GM21786 (cell line): ENCODE measurements at regions not wholly inside any gene's neighbourhood (a gene's known extent, or its start where the extent isn't known, plus 50 kb on each side); places are given as distances from the start of the nearest gene placed in this dataset.
"Not testable (repeated sequence)": the region's sequence is repeated elsewhere in the genome, so short reads cannot be mapped to it uniquely, and the experiment has no call there.

ENCODE experiments used
- ATAC-seq: cut with Tn5 transposase; IDR thresholded peaks from one replicate; pipeline ENCODE4 v1.9.1; 2021; ENCODE audit not compliant: unreplicated experiment

DNA sequence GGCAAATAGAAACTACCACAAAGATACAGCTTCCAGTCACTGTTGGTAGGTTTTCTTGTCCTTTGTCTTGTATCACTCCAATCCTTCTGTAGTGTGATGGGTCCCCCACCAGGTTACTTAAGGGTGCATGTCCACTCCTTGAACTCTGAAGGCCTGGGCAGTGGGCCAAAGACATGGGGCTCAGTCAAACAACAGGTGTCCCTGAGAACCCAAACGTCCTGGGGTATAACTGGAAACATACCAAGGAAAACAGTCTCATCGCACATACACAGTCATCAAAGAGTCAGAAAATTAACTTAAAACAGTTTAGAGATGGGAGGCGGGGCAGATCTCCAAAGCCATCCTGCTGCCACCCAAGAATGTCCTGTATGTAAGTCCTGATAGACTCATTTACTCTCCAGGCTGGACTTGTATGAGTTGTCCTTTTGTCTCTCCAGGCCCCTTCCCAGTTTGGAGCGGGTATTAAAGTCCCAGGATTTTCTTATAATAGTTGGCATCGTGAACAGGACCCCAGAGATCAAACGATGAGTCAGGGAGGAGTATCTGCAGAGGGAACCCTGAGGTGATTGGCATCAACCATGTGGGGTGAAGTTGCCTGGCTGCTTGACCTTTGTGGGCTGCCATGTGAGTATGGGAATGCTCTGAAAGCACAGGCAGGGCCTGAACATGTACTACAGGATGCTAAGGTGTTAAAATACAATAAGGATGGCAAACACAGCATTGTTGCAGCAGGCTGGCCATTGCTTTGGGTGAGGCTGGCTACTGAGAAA lies 613.2 kb upstream of the KLF12 start:
- ATAC-seq, result no peak

DNA sequence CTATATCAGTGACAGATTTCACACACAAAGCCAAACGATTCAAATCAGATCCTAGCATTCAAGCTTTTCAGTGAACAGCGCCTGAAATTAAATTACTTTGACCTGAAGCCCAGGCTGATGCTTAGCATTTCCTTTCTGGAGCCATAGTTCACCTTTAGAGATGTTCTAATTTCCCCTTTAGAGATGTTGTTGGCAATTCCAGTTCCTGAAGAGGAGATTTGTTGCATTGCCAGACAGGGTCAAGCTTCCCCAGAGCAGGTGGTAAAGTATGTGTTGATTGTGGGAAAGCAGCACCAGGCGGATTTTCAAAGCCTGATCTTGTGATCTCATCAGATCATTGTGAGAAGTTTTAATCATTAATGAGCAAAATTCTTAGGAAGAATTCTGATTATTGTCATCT lies 609.8 kb upstream of the KLF12 start:
- ATAC-seq, result no peak

DNA sequence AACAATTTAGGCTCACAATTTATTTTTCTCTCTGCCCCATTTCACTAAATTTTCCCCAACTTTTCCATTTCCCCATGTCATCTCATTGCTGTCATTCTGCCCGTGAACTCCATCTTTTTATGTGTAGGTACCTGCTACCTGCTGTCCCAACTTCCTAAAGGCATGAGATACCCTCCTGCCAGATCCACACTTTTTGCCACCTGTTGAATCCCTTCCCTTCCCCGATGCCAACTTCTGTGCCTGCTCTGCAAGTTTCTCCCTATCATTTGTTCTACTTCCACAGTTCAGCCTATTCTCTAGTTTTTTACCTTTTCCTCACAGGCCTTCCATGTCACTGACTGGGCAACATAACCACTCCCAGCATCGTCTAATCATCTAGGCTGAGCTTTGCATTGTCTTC lies 607.5 kb upstream of the KLF12 start:
- ATAC-seq, result no peak

DNA sequence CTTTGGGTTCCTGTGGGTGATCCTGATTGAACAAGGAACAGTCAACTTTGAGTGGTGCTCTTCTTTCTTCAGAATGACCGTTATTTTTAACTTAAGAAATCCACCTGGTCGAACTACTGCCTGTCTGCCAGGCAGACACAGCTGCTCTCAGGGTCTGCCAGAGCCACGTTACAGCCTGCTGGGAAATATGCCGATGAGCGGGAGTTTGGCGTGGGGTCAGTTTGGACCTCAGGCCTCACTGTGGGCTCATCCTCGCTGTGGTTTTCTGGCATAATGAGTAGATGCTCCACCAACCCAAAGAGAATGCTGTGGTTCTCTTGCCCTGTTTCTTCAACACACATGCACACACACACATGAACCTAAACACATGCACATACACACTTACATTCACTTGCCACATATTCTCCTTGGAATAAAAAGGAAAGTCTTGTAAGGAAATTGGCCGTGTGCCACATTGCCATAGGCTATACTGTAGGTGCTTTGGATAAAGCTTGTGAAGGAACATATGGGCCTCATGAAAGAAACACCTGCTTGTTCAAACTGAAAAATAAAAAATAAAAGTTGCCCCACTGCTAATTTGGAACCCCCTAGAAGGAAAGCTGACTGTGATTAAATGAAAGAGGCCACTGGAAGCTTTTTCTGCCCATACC lies 598.7 kb upstream of the KLF12 start:
- ATAC-seq, result no peak

DNA sequence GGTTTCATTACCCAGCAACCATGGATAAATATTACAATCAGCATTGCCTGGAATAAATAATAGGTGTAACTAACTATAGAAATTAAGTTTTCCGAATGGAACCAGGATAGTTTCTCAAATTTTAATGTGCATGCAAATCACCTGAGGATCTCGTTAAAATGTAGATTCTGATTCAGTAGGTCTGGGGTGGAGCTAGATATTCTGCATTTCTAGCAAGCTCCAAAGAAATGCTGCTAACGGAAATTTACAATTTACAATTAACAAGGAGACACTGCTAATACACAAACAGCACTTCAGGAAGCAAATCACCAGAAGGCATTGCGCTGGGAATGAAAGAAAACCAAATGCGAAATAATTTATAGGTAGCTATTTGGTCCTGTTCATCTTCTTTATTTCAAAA lies 597.5 kb upstream of the KLF12 start:
- no peak for ATAC-seq

DNA sequence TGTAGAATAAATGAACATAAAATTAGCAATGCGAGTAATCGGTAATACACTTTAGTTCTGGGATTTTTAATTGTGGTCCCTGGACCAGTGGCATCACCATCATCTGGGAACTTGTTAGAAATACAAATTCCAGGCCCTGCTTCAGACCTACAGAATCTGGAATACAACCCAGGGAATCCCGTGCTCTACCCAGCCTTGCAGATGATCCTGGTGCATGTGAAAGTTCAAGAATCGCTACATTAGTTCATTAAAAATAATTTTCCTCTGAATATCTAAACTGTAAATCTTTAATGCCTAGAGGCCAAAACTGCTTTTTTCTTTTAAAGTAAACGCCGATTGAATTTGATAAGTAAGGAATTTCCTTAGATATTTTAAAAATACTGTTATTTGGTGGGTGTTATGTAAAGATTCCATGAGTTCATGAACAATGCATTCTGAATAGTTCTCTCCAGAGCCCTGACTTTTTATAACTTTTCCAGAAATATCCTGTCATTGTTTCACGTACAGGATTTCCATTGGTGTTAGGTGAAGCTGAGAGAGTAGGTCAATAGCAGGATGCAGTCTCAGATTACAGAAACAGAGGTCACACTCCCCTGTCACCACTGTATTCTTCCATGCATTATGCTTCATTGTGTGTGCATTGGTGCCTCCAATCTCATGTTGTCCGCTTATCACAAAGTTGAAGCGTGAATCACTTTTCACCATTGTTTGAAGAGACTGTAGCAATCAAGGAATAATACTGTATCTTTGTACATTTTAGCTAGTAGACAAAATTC lies 596.5 kb upstream of the KLF12 start:
- no peak for ATAC-seq

DNA sequence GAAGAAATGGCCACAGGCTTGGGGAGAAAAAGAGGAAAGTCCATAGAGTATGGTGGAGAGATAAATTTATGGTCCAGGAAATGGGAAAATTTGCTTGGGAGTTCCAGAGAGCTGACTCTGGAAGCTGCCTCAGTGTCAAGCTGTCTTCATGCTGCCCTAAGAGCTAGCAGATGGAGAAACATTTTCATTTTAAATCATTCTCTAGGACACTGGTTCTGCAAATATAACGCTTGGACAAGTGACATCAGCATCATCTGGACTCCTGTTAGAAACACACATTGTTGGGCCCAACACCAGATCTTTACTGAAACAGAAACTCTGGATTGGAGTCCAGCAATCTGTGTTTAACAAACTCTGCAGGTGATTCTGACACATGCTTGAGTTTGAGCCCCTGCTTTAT lies 592.0 kb upstream of the KLF12 start:
- ATAC-seq, result no peak

DNA sequence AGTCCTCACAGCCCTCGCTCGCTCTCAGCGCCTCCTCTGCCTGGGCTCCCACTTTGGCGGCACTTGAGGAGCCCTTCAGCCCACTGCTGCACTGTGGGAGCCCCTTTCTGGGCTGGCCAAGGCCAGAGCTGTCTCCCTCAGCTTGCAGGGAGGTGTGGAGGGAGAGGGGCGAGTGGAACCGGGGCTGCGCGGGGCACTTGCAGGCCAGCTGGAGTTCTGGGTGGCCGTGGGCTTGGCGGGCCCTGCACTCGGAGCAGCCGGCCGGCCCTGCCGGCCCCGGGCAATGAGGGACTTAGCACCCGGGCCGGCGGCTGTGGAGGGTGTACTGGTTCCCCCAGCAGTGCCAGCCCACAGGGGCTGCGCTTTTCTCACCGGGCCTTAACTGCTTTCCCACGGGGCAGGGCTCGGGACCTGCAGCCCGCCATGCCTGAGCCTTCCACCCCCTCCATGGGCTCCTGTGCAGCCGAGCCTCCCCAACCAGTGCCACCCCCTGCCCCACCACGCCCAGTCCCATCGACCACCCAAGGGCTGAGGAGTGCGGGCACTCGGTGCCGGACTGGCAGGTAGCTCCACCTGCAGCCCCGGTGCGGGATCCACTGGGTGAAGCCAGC lies 584.1 kb upstream of the KLF12 start:
- not testable (repeated sequence) for ATAC-seq

DNA sequence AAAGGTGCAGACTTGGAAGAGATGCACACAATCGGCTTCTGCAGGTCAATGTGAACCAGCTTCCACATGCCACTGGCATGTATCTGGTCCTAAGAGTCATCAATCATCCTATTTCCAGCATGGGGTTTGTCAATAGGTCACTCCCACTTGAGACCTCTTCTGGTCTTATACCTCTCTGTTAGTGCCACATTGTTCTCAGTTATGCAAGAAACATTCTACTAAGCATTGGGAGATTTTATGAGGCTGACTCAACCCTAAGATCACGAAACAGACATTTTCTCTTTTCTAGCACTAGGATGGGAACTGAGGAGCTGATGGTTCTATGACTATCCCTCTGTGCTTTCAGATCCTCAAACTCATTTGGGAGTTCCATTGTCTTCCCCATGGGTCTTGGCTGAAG lies 581.5 kb upstream of the KLF12 start:
- no peak for ATAC-seq

DNA sequence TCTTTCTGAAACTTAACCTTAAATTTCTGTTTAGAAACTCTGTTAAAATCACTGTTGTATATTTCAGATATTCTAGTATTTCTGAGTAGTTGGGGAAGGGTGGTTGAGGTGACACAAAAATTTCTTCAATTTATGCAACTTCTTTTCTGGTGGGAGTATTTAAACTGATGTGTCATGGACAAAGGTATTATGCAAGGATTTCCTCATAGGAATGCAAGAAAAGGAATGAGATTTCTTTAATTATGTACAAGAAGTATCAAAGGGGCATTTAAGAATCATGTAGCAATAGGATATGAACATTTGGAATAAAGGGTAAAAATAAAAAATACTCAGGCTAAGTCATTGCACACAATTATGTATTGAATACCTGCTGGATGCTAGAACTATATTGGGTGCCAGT lies 575.8 kb upstream of the KLF12 start:
- ATAC-seq, result no peak

DNA sequence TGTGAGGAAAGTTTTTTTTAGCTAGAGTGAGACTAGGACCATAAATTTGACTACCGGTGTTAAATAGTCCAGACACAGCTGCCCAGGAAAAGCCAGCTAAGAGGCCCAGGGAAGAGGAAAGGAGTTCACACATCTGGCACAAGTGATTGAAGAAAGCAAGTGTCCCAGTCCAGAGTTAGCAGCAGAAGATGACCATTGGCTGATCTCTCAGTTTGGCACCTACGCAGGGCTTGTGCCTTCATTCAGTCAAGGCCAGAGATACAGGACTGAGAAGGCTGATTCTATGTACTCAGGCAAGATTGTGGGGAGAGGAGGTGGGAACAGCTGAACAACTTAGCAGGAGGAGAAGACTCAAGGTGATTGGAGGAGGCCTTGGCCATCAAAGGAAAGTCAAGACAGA lies 575.0 kb upstream of the KLF12 start:
- no peak for ATAC-seq

DNA sequence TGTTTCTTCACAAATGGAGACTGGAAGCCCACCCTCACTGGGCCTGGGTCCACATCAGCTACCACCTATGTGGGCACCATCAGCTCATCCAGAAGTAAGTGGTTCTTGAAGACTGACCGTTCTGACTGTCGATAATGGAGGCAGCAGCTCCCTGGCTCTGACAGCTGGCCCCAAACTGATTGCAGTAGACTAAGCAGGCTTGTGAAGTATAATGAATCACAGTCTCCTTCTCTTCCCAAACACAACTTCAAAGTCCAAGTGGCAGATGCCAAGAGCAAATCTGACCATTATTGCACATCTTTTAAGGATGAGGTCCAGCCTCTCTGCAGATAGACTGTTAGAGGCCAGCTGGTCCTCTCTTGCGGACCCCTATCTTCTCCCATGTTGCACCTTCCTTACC lies 574.4 kb upstream of the KLF12 start:
- no peak for ATAC-seq

DNA sequence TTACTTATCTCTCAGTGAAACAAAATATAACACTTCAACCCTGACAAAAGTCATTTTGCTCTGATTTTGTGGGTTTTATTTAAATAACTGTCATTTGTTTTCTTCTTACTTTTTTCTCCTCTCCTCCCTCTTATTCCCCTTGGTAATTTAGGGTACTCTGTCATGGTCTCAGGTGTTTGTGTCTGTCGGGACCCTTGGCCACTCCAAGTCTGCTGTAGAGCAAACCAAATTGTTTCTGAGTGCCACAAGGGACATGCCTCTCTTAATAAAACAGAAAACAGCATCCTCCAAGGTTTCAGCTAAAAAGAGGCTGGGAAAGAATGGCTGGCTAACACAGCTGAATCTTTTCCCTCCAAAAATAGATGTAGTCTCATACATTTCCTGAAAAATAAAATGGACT lies 573.1 kb upstream of the KLF12 start:
- ATAC-seq, result no peak

DNA sequence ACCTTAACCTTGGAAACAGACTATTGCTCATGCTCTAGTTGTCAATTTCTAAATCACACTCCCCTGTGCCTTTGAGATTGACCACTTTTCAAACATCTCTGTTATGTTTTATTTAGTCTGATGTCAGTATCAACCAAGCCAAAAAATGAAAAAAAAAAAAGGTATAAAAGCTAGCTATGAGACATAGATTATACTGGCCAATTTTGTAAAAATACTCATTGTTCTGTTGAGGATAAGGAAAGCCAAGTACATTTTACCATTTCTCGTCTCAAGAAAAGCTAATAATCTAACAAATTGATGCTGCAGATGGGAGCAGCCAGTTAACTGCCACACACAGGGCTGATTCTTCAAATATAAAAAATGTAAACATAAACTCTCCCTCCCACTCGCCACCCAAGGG lies 572.6 kb upstream of the KLF12 start:
- ATAC-seq, result no peak

DNA sequence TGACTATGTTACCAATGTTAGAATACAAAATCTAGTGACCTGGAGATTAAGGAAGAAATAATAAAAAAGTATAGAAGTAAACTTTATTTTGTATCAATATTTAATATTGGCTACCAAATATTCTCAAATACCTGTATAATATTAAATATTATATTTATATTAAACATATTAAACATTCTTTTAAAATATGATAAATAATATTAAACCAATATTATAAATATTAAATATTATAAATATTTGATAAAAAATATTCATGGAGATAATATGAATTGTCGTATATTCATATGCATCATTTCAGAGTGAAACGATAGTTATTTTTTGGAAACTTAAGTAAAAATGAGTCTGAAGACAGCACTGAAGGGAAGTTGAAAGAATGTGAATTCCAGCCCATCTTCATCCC lies 571.2 kb upstream of the KLF12 start:
- ATAC-seq, result no peak

DNA sequence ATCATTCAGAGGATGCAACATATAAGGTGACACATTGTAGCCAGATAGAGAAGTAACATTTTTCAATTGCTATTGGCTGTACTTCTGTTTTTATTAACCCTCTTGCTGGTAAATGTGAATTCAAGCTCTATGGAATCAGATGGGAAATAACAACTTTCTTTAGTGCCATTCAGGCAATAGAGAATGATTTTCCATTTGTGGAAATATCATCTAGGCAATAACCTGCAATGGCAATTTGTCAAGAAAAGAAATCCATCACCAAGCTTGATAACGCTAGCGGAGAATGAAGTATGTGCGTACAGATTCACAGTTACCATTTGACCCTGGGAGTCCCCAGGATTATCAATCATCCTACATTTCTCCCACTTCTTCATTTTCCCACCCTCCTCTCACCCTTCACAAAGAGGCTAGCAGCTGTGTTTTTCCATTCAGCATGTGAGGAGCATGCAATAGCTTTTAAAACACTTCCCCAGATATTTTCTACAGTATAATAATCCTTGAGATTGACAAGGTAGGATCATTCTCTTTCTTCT lies 569.7 kb upstream of the KLF12 start:
- no peak for ATAC-seq

DNA sequence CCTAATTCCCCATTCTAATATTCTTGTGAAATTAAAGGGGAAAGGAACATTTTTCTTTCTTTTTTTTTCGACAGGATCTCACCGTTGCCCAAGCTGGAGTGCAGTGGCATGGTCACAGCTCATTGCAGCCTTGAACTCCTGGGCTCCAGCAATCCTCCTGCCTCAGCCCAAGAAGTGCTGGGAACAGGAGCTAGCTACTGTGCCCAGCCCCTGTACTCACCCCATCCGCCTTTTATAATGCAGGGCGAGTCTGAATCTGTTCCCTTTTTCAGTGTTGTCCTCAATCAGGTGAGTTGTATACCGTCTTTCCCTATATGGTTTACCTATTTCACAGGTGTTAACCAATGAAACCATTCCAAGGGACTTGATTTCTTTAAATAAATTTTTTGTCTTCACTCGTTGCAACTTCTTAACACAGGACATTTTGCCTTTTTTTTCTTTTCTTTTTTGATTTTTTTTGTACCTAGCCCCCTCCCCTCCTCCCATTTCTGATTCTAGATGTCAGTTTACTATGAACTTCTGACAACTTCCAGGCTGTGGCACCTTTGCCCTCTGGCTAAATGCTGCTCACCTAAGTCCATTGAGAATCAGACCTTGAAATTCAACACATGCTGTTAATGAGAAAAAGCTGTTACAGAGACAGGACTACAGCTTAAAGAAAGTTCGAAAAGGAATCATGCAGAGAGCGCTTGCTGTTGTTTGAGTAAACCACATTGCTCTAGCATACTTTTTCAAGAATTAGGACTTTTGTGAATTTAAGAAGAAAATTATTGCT lies 562.1 kb upstream of the KLF12 start:
- ATAC-seq, result no peak

DNA sequence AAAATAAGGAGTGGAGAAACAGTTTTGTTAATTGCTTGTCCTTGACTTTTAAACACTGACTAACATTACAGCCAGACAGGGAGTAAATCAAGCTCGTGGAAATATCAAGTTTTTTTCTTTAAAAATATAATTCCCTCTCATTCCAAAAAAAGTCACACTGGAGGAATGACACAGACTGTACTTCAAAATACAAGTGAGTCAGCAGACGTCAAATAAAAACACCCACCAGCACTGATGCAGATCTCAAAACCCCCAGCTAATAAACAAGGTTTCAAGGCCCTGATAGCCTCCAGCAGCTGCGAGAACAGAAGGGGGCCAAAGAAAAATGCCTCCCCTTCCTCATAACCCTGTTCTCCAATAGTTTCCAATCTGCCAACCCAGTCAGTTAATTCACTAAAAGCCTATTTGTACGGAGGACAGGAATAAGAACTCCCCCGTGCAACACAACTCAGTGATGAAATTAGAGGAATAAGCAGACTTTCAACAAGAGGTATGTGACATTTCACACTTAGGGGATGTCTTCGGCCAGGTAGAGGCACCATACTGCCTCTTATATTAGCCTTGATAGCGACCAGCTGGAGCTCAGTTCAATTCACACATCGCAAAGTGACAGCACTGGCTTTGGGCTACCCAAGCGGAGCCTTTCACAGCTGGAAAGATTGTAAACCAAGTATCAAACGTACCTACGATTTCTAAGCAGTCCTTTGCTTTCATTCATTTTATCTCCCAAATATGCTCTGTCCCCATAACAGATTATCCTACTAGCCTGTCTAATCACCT lies 561.0 kb upstream of the KLF12 start:
- ATAC-seq, result no peak

DNA sequence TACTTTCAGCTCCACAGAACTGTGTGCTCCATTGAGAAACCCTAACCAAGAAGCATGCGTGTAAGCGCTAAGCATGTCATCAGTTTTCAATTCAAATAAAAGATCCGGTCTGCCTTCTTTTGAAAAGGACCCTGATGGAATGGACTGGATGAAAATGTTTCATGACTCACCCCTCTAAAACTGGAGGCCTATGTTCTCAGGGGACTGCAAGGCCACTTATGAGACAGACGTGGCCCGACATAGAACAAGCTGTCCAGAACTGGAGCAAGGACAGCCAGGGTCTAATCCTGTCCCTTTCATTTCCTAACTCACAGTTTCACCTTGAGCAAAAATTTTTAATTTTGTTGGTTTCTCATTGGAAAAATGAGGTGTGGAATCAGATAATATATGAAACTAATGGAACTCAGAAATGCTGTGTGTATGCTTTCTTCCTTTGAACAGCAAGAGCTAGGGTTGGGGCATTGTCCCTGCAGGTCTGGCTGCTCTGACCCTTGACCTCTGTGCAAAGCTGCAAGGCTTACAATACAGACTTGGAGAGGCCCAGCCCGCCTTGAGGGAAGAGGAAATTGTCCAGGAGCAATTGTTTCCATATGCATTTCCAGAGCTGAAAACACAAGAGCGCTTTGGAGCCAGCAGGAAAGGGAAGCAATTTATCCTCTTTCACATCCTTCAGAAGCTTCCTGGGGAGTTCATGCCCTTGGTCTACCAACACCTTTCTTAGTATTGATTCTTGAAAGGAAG lies 553.4 kb upstream of the KLF12 start:
- ATAC-seq, result no peak
